ENCODE measurements at regions not wholly inside any gene's neighbourhood (a gene's known extent, or its start where the extent isn't known, plus 50 kb on each side); places are given as distances from the start of the nearest gene placed in this dataset.

- TF ChIP-seq, protein P1, sequence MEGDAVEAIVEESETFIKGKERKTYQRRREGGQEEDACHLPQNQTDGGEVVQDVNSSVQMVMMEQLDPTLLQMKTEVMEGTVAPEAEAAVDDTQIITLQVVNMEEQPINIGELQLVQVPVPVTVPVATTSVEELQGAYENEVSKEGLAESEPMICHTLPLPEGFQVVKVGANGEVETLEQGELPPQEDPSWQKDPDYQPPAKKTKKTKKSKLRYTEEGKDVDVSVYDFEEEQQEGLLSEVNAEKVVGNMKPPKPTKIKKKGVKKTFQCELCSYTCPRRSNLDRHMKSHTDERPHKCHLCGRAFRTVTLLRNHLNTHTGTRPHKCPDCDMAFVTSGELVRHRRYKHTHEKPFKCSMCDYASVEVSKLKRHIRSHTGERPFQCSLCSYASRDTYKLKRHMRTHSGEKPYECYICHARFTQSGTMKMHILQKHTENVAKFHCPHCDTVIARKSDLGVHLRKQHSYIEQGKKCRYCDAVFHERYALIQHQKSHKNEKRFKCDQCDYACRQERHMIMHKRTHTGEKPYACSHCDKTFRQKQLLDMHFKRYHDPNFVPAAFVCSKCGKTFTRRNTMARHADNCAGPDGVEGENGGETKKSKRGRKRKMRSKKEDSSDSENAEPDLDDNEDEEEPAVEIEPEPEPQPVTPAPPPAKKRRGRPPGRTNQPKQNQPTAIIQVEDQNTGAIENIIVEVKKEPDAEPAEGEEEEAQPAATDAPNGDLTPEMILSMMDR (IDR thresholded peaks at IDR 0.05), result no peak
- TF ChIP-seq EZH2phosphoT487 (IDR thresholded peaks at IDR 0.05), result no peak
These were observed 118.3 kb downstream of the FBXO4 start for GRCh38 chr5:42043400-42043799.
